ENCODE measurements at regions not wholly inside any gene's neighbourhood (a gene's known extent, or its start where the extent isn't known, plus 50 kb on each side); places are given as distances from the start of the nearest gene placed in this dataset.
"Not testable (repeated sequence)": the region's sequence is repeated elsewhere in the genome, so short reads cannot be mapped to it uniquely, and the experiment has no call there.

GRCh38 chr1:143424491-143425032 is 547.2 kb downstream of the FAM72C start:
- H3K18ac ChIP-seq (ENCODE audit: low read depth, low read length); POLR2A ChIA-PET (ENCODE audit: unreplicated experiment); H3K27ac ChIP-seq (ENCODE audit: insufficient read depth, low read length); H4K5ac ChIP-seq (ENCODE audit: low read depth, low read length); H3K9ac ChIP-seq (ENCODE audit: low read depth, low read length); H2BK20ac ChIP-seq (ENCODE audit: low read depth, low read length); H3K36me3 ChIP-seq (ENCODE audit: control insufficient read depth, insufficient read depth, low read length); H3K4me2 ChIP-seq (ENCODE audit: low read depth, low read length); BruUV-seq (replicated peaks); H3K4ac ChIP-seq (ENCODE audit: low read depth, low read length); H2BK5ac ChIP-seq (ENCODE audit: low read depth, low read length, poor library complexity, severe bottlenecking); H4K91ac ChIP-seq (ENCODE audit: insufficient read depth, low read depth, low read length); H4K20me1 ChIP-seq (ENCODE audit: insufficient read depth, low read length); DNase-seq; H2BK15ac ChIP-seq (ENCODE audit: low read depth, low read length); dilution Hi-C loops (cut with HindIII; ENCODE audit: low sequenced_read_pairs, unreplicated experiment); H3K79me1 ChIP-seq (ENCODE audit: low read depth in 1 of 2, low read length in 2 of 2); H3K9me1 ChIP-seq (ENCODE audit: insufficient read depth, low read length); H3K14ac ChIP-seq (replicated peaks; ENCODE audit: low read depth, low read length); H3K56ac ChIP-seq (ENCODE audit: extremely low read depth, insufficient read depth, low read length); H3K27me3 ChIP-seq (ENCODE audit: control insufficient read depth, insufficient read depth, low read length); H3K9me3 ChIP-seq (ENCODE audit: control insufficient read depth, insufficient read depth, low read length); in situ Hi-C loops (cut with MboI; ENCODE audit: low sequenced_read_pairs); CTCF ChIA-PET; H3K4me1 ChIP-seq (ENCODE audit: control insufficient read depth, insufficient read depth, low read length); H2AK9ac ChIP-seq (replicated peaks; ENCODE audit: low read depth, low read length, poor library complexity); H4K8ac ChIP-seq (ENCODE audit: low read depth in 2 of 2, low read length in 2 of 2); H2AFZ ChIP-seq (replicated peaks; ENCODE audit: low read length, poor library complexity); intact Hi-C loops (cut with micrococcal nuclease); H3K23ac ChIP-seq (ENCODE audit: low read depth, low read length); H2BK120ac ChIP-seq (ENCODE audit: low read depth, low read length); H2AK5ac ChIP-seq (ENCODE audit: low read depth, low read length): not testable (repeated sequence)
- peak; percentile 93 for ATAC-seq (ENCODE audit: low read depth)
- 0 out of 2 replicates have a peak overlapping the region, but pooled peaks have one; percentile 23 for H3K4me3 ChIP-seq (ENCODE audit: insufficient read depth, low read depth, low read length)
- no CpG with 5 or more reads among the region's 35 CpGs for WGBS, 2 experiments (ENCODE audit: extremely low coverage in 2 of 2, insufficient read length in 1 of 2)

- H3K36me3 ChIP-seq (ENCODE audit: control insufficient read depth, insufficient read depth, low read length); H4K20me1 ChIP-seq (ENCODE audit: insufficient read depth, low read length); H3K27me3 ChIP-seq (ENCODE audit: control insufficient read depth, insufficient read depth, low read length); H4K5ac ChIP-seq (ENCODE audit: low read depth, low read length); H3K9ac ChIP-seq (ENCODE audit: low read depth, low read length); H2AFZ ChIP-seq (replicated peaks; ENCODE audit: low read length, poor library complexity); H3K4me3 ChIP-seq (ENCODE audit: insufficient read depth, low read depth, low read length); H3K4me2 ChIP-seq (ENCODE audit: low read depth, low read length); H2BK20ac ChIP-seq (ENCODE audit: low read depth, low read length); dilution Hi-C loops (cut with HindIII; ENCODE audit: low sequenced_read_pairs, unreplicated experiment); BruUV-seq (replicated peaks); H3K4ac ChIP-seq (ENCODE audit: low read depth, low read length); H3K56ac ChIP-seq (ENCODE audit: extremely low read depth, insufficient read depth, low read length); H3K9me3 ChIP-seq (ENCODE audit: control insufficient read depth, insufficient read depth, low read length); H2BK15ac ChIP-seq (ENCODE audit: low read depth, low read length); H3K9me1 ChIP-seq (ENCODE audit: insufficient read depth, low read length); H3K27ac ChIP-seq (ENCODE audit: insufficient read depth, low read length); H3K79me1 ChIP-seq (ENCODE audit: low read depth in 1 of 2, low read length in 2 of 2); ATAC-seq (ENCODE audit: low read depth); H2AK9ac ChIP-seq (replicated peaks; ENCODE audit: low read depth, low read length, poor library complexity); in situ Hi-C loops (cut with MboI; ENCODE audit: low sequenced_read_pairs); H3K23ac ChIP-seq (ENCODE audit: low read depth, low read length); H4K91ac ChIP-seq (ENCODE audit: insufficient read depth, low read depth, low read length); H2AK5ac ChIP-seq (ENCODE audit: low read depth, low read length); CTCF ChIA-PET; H3K18ac ChIP-seq (ENCODE audit: low read depth, low read length); POLR2A ChIA-PET (ENCODE audit: unreplicated experiment); DNase-seq; H4K8ac ChIP-seq (ENCODE audit: low read depth in 2 of 2, low read length in 2 of 2); H2BK120ac ChIP-seq (ENCODE audit: low read depth, low read length); H3K4me1 ChIP-seq (ENCODE audit: control insufficient read depth, insufficient read depth, low read length); H3K14ac ChIP-seq (replicated peaks; ENCODE audit: low read depth, low read length); intact Hi-C loops (cut with micrococcal nuclease); H2BK5ac ChIP-seq (ENCODE audit: low read depth, low read length, poor library complexity, severe bottlenecking): not testable (repeated sequence)
- WGBS, 2 experiments (ENCODE audit: extremely low coverage in 2 of 2, insufficient read length in 1 of 2) = no CpG with 5 or more reads among the region's 12 CpGs
These were observed 548.0 kb downstream of the FAM72C start for GRCh38 chr1:143423832-143424231.

All from IMR-90 (cell line).